ENCODE measurements at regions not wholly inside any gene's neighbourhood (a gene's known extent, or its start where the extent isn't known, plus 50 kb on each side); places are given as distances from the start of the nearest gene placed in this dataset.

GRCh38 chr12:28059220-28059619, 86.7 kb upstream of the PTHLH start:
- Histone ChIP-seq H3K27ac (no peak overlapping the region), H3K4me3 (no peak overlapping the region), H3K4me1 (ENCODE audit: insufficient read depth) (no peaks in the 10 kb centered on the region), H3K27me3 (no peaks in the 10 kb centered on the region), H3K9me3 (no peaks in the 10 kb centered on the region), H3K36me3 (no peaks in the 10 kb centered on the region)
- intact Hi-C loops (cut with DNase I), result no loop called here
- DNase-seq, result no peak
- 77 to 82% (median 79%) methylated on average over 1 of the region's 1 CpG for WGBS, 3 donors
- TF ChIP-seq POLR2A (IDR thresholded peaks at IDR 0.05) (no peak), CTCF (IDR thresholded peaks at IDR 0.05) (no peak), EP300 (IDR thresholded peaks at IDR 0.05) (no peak)

- Histone ChIP-seq H3K27me3 (no peaks in the 10 kb centered on the region), H3K9me3 (no peaks in the 10 kb centered on the region), H3K4me3 (no peak overlapping the region), H3K4me1 (ENCODE audit: insufficient read depth) (no peaks in the 10 kb centered on the region), H3K36me3 (no peaks in the 10 kb centered on the region), H3K27ac (no peak overlapping the region)
- intact Hi-C loops (cut with DNase I), result no loop called here
- 49 to 62% (median 56%) methylated on average over 2 of the region's 2 CpGs for WGBS, 3 donors
- no peak for TF ChIP-seq POLR2A (IDR thresholded peaks at IDR 0.05)
- no peak for TF ChIP-seq CTCF (IDR thresholded peaks at IDR 0.05)
- TF ChIP-seq EP300 (IDR thresholded peaks at IDR 0.05), result no peak
- DNase-seq, result no peak
These were observed 87.1 kb upstream of the PTHLH start for GRCh38 chr12:28059668-28060067.

DNA sequence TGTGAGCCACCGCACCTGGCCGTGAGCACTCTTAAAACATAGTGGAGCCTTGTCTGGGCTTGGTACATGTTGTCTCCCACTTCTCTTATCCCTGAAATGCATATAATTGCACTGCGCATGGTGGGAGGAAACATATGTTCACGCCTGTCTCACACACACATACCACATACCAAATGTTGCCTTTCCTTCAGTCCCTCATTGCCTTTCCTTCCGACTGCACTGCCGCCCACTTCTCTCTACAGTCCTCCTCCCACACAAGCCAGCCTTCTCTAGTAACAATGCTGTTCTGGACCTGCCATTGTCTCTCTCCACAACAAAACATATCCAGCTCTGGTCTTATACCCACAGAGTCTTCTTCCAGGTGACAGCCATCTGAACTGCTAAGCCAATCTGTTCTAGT, 88.3 kb upstream of the PTHLH start:
- H3K27ac ChIP-seq, result no peak overlapping the region
- no peaks in the 10 kb centered on the region for H3K4me1 ChIP-seq (ENCODE audit: insufficient read depth)
- no peaks in the 10 kb centered on the region for H3K27me3 ChIP-seq
- WGBS, 3 donors, result 91 to 96% (median 91%) methylated on average over 6 of the region's 6 CpGs
- H3K4me3 ChIP-seq, result no peak overlapping the region
- no peaks in the 10 kb centered on the region for H3K9me3 ChIP-seq
- intact Hi-C loops (cut with DNase I), result no loop called here
- no peaks in the 10 kb centered on the region for H3K36me3 ChIP-seq
- TF ChIP-seq POLR2A (IDR thresholded peaks at IDR 0.05), result no peak
- no peak for DNase-seq

GRCh38 chr12:28063355-28063880, 90.9 kb upstream of the PTHLH start:
- 8 to 23% (median 14%) methylated on average over 2 of the region's 2 CpGs for WGBS, 3 donors
- Histone ChIP-seq H3K27ac (no peak overlapping the region), H3K27me3 (no peaks in the 10 kb centered on the region), H3K36me3 (no peaks in the 10 kb centered on the region), H3K9me3 (no peaks in the 10 kb centered on the region), H3K4me1 (ENCODE audit: insufficient read depth) (no peaks in the 10 kb centered on the region), H3K4me3 (no peak overlapping the region)
- intact Hi-C loops (cut with DNase I), result no loop called here
- DNase-seq, result no peak
- TF ChIP-seq POLR2A (IDR thresholded peaks at IDR 0.05), result no peak
- TF ChIP-seq CTCF (IDR thresholded peaks at IDR 0.05), result no peak
- no peak for TF ChIP-seq EP300 (IDR thresholded peaks at IDR 0.05)

GRCh38 chr12:28065374-28065773, 92.8 kb upstream of the PTHLH start:
- no peak overlapping the region for H3K27ac ChIP-seq

More at GRCh38 chr12:28065374-28065773, 92.8 kb upstream of the PTHLH start:
- H3K27me3 ChIP-seq, result no peaks in the 10 kb centered on the region
- no peaks in the 10 kb centered on the region for H3K36me3 ChIP-seq
- H3K4me1 ChIP-seq (ENCODE audit: insufficient read depth), result no peaks in the 10 kb centered on the region
- H3K4me3 ChIP-seq, result no peak overlapping the region
- DNase-seq, result no peak
- intact Hi-C loops (cut with DNase I), result no loop called here
- TF ChIP-seq EP300 (IDR thresholded peaks at IDR 0.05) (no peak), CTCF (IDR thresholded peaks at IDR 0.05) (no peak), POLR2A (IDR thresholded peaks at IDR 0.05) (no peak)
- WGBS, 3 donors, result 62 to 71% (median 70%) methylated on average over 2 of the region's 2 CpGs
- no peaks in the 10 kb centered on the region for H3K9me3 ChIP-seq
